Right hindlimb (tissue), 1 donor: ENCODE measurements at regions not wholly inside any gene's neighbourhood (a gene's known extent, or its start where the extent isn't known, plus 50 kb on each side); places are given as distances from the start of the nearest gene placed in this dataset.

Source experiments
- DNase-seq: peaks from one replicate; pipeline ENCODE4 v3.0.0-alpha.2; 2018

DNA sequence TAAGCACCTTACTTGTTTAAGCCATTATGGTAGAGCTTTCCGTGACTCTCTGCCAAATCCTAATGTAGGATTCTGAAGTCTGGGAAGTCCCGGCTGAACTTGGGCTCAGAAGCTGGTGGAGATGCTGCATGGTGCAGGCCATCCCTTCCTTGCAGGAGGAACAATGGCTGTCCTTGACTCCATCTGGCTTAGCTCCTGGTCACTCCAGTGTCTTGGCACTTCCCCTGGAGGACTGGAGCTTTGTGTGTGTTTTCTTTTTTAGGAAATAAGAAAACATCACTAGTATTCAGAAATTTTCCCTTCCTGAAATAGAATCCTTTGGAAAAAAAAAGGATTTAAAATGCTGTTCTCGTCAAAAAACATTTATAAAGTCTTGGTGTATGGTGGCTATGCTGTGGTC, 209.3 kb upstream of the ROPN1 start:
- DNase-seq = no peak

- peak; percentile 42 for DNase-seq
Observed at GRCh38 chr3:124201786-124202185, 209.9 kb upstream of the ROPN1 start.

GRCh38 chr3:124202754-124203153, 210.8 kb upstream of the ROPN1 start:
- peak; percentile 62 for DNase-seq

DNA sequence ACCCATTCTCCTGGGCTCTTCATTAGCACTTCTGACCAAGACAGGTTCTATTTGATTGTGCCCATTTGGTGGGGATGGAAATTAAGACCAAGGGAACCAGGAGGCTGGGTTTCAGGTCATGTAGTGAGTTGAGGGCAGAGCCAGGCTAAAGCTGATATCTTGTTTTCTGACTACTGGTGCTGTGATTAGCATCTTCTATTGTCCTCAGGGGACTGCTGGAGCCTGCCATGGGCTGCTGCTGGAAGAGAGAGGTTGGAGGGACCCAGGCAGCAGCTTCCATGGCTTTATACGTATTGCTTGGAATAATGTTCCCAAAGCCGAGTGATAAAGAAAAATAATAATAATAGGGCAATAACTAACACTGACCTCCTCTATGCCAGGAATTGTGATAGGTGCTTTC, 211.4 kb upstream of the ROPN1 start:
- DNase-seq = no peak

- DNase-seq = no peak
Observed at GRCh38 chr3:124206225-124207055, 214.5 kb upstream of the ROPN1 start.

DNA sequence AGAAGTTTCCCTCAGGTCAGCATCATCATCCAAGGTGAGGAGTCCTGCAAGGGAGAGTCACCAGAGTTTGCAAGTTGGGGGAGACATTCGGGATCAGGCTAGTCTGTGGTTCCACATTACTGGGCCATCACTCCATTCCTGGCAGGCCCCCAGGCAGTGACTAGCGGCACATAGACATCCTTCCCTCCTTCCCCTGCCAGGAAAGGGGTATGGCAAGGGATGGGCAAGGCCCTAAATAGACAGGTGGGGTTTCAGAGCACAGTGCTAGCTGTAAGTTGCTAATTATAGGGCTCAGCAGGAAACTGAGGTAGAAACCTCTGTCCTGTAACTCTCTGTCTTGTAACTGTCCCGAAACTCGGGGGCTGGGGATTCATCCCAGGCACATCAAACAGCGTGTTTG, 215.2 kb upstream of the ROPN1 start:
- DNase-seq = no peak

DNA sequence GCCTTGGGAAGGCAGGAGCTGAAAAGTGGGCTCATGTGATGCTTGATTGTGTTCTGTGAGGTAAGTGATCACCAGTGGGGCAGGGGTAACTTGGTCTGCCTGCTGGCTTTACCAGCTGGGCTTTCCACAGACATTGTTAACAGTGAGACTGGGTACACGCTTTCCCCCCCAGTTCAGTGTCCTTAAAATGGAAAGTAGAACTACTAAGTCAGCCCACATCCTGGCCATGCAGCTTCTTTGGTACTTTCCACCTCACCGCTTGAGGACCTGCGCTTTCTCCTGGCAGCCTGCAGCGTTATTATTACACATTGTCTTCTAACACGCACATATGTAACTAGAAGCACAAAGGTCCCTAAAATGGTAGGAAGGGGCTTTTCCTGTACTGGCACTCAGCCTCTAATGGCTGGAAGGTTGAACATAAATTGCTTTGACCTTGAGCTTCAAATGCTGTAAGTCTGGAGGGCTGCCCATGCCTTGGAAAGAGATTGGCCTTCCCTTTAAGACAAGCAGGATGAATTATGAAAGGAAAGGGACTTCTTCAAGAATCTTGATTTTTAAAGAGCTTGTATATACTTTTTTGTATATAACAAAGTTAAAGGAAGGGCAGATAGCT, 216.1 kb upstream of the ROPN1 start:
- no peak for DNase-seq

GRCh38 chr3:124209426-124209825, 217.5 kb upstream of the ROPN1 start:
- DNase-seq = no peak

DNA sequence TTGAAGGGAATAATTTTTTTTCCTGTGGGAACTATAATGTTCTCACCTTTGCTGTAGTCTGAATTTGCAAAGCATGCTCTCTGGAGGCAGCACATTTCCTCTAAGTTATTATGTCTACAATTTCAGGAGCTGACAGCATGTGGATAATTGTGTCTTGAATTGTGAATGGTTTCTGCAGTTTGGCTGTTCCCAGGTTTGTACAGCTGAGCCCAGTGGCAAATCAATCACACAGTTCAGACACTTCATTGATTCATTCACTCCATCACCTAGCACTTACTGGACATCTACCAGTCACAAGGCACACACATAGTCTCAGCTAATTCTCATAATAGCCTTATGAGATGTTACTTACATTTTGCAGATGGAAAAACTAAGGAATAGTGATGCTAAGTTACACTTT, 219.0 kb upstream of the ROPN1 start:
- no peak for DNase-seq

DNA sequence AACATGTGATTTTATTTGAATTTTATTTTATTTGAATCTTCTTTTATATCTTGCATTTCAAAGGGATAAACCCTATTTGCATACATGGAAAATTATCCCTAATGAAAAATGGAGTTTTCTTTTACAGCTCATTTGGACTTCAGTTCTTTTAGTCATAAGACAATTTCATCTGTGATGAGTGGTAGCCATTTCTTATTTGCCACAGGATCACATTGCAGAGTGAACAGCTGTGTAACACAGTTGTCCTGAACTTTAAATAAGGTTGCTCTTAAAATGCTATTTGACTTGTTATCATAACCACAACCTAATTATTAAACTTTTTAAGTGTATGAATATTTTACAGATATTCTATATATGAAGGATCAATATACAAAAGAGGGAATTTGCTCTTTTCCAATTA, 221.7 kb upstream of the ROPN1 start:
- DNase-seq = no peak

DNA sequence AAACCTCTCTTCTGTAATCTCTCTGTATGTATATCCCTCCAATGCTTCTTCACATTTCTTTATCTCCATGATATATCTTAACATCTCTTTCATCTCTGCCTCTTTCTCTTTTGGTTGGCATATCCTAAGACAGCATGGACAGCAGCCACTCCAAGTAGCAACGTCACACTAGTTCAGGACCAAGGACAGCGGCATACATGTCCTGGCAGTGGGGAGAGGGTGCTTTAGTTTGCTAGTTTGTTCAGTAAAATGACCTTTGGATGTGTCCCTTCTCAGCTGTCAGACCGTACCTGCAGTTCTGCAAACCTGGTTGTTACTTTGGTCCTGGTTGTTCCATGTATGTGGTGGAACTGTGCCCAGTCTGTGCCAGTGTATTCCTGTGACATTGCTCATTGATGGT, 225.6 kb upstream of the ROPN1 start:
- peak; percentile 80 for DNase-seq

- DNase-seq = no peak
Observed at GRCh38 chr3:124221422-124221821, 229.5 kb upstream of the ROPN1 start.

DNA sequence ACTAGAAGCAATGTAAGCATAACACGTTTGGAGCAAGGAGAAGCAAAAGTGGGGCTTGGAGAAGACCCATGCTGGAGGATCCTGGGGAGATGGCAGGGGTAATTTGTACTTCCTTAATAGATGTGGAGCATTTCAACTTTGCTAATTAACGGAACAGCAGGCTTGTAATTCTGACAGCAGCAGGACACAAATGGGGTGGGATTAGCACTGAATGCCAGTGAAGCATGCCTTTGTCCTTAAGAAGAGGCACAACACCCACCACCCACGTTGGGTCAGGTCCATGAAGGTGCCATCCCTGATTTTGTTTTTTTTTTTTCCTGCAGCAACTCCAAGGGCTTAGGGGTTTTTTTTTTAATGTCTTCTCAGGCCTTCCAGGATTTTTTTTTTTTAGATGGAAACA, 231.9 kb upstream of the ROPN1 start:
- no peak for DNase-seq

- DNase-seq = no peak
Observed at GRCh38 chr3:124227150-124227630, 235.3 kb upstream of the ROPN1 start.

DNA sequence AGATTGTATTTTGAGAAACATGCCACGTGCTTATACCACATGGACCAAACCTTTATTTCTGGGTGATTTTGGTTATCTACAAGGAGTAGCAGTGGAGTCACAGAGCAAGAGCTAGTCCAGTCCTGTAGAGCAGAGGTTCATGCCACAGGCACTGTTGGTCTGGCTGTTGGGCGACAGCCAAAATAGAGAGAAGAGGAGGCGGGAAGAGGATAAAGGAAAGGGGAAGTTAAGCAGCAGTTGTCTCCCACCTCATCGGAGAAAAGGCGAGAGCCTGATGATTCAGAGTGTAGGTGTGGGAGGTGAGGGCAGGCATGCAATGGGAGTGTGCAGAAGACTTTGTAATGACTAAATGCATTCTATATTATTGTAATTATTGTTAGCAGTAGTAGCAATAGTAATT, 237.5 kb upstream of the ROPN1 start:
- DNase-seq = no peak

- no peak for DNase-seq
Observed at GRCh38 chr3:124229836-124230235, 237.9 kb upstream of the ROPN1 start.

- no peak for DNase-seq
Observed at GRCh38 chr3:124230432-124230831, 238.5 kb upstream of the ROPN1 start.

GRCh38 chr3:124230998-124231397, 239.1 kb upstream of the ROPN1 start:
- DNase-seq = no peak

GRCh38 chr3:124234852-124235252, 242.9 kb upstream of the ROPN1 start:
- no peak for DNase-seq

GRCh38 chr3:124235446-124235845, 243.5 kb upstream of the ROPN1 start:
- DNase-seq = no peak

GRCh38 chr3:124243177-124243859, 251.4 kb upstream of the ROPN1 start:
- DNase-seq = no peak

- DNase-seq = no peak
Observed at GRCh38 chr3:124246376-124246775, 254.5 kb upstream of the ROPN1 start.

DNA sequence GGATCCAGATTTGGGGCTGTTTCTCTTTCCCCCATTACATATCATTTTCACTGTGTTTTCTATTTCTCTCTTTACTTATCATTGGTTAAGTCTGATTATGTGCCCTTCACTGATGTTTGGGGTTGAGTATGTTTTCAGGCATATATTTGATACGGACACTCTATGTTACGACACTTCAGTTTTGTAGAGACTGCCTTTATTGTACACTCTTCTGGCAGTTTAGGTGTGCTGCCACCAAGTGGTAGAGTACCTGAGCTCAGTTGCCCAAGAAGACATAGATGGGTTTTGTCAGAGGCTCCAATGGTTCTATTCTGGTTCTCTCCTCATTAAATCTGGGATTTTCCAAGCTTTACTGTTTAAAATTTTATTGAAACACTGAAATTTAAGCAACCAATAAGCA, 255.0 kb upstream of the ROPN1 start:
- DNase-seq = no peak

DNA sequence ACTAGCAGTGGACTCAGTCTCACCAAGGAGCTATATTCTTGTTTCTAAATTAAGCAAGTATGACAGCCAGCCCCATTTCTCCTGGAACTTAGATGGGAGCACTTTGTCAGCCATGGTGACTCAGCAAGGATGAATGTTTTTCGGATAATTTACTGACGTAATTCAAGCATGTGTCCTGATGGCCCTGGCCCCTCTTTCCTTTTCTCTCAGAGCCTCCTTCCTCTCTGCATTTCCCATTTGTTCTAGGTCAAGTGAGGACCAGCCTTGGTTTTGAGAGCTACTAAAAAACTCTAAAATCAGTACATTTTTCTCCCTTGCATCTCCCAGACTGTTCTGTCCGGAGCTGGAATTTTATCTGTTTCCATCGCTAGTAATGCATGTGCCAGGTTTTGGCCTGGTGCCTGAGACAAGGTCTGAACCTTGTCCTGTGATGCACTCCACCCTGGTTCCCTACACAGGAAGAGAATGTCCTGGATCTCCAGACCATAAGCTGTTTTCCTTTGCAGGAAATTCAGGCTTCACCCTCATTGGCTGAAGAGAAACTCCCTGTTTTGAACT, 256.6 kb upstream of the ROPN1 start:
- DNase-seq = no peak
